G401.6 (cell line): ENCODE measurements at regions not wholly inside any gene's neighbourhood (a gene's known extent, or its start where the extent isn't known, plus 50 kb on each side); places are given as distances from the start of the nearest gene placed in this dataset.

Source experiments
- FAIRE-seq: peaks from 2 replicates; lab custom pipeline; 2012; peaks lifted over from hg19 to GRCh38; lab: Jason Lieb, UNC

DNA sequence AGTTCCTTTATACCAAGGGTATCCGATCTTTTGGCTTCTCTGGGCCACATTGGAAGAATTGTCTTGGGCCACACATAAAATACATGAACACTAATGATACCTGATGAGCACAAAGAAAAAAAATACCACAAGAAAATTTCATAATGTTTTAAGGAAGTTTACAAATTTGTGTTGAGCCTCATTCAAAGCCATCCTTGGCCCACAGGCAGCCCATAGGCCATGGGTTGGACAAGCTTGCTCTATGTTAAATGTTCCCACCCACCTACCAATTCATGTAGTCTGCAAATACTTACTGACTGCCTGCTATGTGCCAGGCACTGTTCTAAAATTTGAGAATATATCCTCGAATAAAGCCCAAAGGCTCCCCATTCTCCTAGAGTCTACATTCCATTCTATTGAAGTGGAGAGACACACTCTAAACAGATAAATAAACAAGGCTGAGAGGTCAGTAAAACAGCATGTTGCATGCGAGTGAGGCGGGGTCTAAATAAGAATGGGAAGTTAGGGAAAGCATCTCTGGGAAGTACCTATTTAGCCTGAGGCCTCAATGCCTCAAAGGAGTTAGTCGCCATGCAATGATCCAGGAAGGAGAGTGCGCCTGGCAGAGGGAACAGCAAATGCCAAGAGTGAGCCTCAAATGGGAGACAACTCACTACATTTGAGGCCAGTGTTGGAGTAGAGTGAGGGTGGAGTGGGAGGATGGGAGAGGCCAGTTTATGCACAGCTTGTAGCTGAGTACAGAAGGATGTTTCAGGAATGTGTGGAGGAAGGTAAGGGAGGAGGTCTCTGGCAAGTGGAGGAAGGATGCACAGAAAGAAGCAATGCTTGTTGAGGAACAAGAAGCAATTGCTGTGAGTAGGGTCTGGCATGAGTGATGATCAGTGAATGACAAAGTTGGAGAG lies 52.5 kb upstream of the CLDN10 start:
- FAIRE-seq: no peak

GRCh38 chr13:95502216-95502615 lies 50.3 kb upstream of the CLDN10 start:
- FAIRE-seq: no peak
